Activated naive CD4-positive, alpha-beta T cell treated with Interleukin-2 at 50 U/mL for 16 hours (primary cell): ENCODE measurements at regions not wholly inside any gene's neighbourhood (a gene's known extent, or its start where the extent isn't known, plus 50 kb on each side); places are given as distances from the start of the nearest gene placed in this dataset.

Source experiments
- DNase-seq: peaks from one replicate; pipeline ENCODE4 v3.0.0-alpha.2; 2020

GRCh38 chr5:175235251-175235960, 208.6 kb downstream of the DRD1 start:
- DNase-seq = no peak

GRCh38 chr5:175230299-175230698, 213.7 kb downstream of the DRD1 start:
- DNase-seq = no peak

DNA sequence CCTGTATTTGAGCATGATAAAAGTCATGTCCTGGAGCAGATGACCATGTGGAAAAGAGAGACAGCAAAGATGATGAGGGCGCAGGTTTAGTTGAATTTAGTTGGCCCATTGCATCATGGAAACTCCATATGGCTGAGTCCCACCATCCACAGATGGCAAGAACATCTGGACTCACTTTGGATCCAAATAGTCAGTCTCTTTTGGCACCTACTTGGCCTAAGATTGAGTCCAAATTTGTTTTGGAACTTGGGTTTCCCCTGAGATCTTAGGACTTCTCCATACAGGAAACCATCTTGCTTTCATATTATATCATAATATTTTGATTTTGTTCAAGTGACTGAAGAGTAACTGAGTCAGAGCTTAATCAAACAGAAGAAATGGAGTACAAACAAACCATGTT, 217.5 kb downstream of the DRD1 start:
- DNase-seq = no peak

DNA sequence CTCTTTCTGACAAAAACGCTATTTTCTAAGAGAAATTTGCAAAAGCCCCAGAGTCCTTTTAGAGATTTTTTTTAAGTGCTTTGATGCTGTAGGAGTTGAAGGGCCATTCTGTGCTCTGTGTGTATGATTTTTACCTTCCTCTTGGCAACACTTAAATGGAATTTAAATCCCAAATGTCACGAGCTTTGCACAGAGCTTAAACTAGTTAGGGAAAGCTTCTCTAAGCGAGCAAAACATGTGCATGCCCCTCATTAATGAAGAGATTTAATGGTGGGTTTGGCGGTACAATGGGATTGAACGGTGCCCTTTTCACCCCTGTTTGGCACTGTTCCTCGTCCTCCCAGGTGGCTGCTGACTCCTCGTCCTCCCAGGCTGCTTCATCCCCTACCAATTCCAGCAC, 220.7 kb downstream of the DRD1 start:
- no peak for DNase-seq

DNA sequence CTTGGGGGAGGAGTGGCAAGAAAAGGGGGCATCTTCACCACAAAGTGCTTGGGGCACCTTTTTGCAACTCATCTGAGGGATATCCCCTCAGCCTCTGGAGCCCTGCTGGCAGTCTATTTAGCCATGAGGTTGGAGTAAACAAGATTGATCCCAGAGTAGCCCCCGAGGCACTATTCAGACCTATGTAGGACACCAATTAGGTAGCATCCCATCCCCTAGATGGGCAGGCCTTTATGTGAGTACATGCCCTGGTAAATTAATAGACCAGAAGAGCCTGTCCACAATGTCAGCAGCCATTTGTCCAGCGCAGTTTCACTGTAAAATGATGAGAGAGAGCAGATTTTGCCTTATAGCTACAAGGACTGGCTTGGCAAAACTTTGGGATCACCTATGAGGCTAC, 221.4 kb downstream of the DRD1 start:
- DNase-seq = no peak

GRCh38 chr5:175220549-175220948, 223.4 kb downstream of the DRD1 start:
- DNase-seq = no peak

DNA sequence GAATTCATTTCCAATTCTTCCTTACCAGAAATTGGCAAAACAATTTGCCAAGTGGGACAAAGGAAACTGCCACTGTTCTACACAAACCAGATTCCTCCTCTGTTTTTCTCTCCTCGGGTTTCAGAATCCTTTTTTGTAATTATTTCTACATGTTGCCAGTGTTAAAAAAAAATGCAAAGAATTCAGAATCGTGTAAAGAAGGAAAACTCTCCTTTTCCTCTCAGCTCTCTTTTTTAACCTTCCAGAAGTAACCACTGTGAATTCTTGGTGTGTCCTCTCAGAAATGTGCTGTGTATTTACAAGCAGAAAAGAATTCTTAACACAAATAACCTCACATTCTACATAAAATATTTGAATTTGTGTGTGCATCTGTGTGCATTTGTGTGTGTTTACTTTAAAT, 224.6 kb downstream of the DRD1 start:
- no peak for DNase-seq

DNA sequence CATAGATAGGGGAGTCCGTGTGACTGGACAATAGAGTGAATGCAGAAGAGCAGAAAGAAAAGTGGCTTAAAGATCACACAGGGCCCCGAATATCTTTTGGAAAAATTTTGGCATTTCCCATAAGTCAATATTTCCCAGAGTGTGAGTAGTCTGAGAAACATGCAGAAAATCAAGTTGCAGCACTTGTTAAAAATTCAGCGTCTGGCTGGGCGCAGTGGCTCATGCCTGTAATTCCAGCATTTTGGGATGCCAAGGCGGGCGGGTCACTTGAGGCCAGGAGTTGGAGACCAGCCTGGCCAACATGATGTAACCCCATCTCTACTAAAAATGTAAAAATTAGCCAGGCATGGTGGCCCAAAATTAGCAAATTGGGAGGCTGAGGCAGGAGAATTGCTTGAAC, 227.0 kb downstream of the DRD1 start:
- no peak for DNase-seq

- DNase-seq = no peak
Measured at GRCh38 chr5:175215906-175216305, 228.1 kb downstream of the DRD1 start.

DNA sequence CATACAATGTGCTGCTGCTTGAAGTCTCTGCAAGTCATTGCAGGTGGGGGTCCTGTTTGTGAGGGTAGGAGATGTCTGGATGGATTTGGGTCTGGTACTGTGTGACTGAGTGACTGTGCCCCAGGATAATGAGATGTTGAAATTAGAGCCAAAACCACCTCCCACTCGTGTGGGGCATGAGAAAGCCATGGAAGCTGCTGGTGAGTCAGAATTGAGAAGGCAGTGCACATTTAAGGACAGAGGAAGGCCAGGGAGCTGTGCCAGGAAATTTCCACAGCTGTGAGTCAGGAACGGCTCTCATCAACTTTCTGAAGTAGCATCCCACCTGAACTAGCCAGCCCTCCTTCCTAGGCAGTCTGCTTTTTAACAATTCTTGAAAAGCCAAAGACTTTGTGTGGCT, 229.8 kb downstream of the DRD1 start:
- DNase-seq = no peak

GRCh38 chr5:175211956-175212756, 231.8 kb downstream of the DRD1 start:
- DNase-seq = no peak

- DNase-seq = no peak
Measured at GRCh38 chr5:175207321-175208040, 236.5 kb downstream of the DRD1 start.

- no peak for DNase-seq
Measured at GRCh38 chr5:175206669-175207068, 237.3 kb downstream of the DRD1 start.

- DNase-seq = no peak
Measured at GRCh38 chr5:175202463-175203068, 241.4 kb downstream of the DRD1 start.

DNA sequence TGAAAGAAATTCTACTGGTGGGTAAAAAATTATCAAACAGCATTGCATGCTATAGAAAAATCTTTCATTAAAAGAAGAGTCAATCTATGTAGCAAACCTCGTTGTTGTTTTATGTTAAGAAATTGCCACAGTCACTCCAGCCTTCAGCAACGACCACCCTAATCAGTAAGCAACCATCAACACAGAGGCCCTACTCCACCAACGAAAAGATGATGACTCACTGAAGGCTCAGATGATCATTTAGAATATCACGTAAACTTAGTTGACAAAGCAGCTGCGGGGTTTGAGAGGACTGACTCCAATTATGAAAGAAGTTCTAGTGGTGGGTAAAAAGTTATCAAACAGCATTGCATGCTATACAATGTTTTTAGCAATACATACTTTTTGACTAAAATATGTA, 242.6 kb downstream of the DRD1 start:
- no peak for DNase-seq

DNA sequence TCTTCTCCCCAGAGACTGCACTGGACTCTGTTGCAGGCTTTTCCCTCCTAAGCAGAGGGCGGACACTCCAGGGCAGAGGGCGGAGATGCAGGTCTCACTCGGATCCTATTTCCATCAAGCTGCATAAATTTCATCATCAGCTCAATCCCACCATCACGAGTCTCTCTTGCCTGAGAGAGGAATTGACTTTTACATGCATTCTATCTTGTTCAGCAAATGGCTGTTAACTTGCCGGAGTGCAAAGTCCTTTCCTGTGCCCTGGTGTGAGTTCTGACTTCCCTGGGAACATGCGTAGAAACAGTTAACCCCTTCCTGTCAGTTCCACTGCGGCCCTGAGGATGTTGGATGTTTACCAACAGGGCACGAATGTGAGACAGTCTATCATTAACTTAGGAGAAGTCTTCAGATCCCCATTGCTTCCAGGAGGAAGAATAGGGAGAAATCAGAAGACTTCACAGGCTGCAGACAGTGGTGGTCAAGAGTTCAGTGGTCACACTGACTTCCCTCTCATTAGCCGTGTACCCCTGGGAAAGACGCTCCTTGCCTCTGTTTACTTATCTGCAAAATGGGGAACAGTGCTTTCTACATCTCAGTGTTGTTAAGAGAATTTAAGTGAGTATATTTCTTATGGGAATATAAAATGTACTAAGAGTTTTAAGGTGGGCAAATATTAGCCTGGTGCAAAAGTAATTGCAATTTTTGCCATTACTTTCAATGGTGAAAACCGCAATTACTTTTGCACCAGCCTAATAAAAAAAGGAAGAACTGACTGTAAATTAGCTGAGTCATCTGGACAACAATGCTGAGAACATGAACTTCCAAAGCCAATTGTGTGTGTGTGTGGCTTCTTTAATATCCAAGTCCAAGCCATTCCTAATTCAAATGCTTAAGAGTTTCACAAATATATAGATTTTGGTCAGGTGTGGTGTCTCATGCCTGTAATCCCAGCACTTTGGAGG, 248.0 kb downstream of the DRD1 start:
- no peak for DNase-seq

GRCh38 chr5:175181331-175181730, 262.7 kb downstream of the DRD1 start:
- DNase-seq = no peak

DNA sequence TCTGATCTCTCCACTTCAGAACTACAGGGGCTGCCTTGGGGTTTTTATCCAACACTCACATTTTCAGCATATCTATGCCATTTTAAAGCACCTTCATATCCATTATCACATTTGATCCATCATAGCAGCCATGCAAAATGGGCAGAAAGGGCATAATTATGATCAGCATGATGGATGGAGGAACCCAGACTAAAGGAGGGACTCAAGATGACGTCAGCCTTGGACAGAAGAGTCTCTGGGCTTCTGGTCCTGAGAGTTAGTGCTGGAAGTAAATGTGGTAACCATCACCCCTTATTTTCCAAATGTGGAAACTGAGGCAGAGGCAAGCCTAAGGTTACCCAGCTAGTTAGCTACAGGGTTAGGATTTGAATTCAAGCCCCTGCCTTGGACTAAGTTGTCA, 273.1 kb downstream of the DRD1 start:
- no peak for DNase-seq

DNA sequence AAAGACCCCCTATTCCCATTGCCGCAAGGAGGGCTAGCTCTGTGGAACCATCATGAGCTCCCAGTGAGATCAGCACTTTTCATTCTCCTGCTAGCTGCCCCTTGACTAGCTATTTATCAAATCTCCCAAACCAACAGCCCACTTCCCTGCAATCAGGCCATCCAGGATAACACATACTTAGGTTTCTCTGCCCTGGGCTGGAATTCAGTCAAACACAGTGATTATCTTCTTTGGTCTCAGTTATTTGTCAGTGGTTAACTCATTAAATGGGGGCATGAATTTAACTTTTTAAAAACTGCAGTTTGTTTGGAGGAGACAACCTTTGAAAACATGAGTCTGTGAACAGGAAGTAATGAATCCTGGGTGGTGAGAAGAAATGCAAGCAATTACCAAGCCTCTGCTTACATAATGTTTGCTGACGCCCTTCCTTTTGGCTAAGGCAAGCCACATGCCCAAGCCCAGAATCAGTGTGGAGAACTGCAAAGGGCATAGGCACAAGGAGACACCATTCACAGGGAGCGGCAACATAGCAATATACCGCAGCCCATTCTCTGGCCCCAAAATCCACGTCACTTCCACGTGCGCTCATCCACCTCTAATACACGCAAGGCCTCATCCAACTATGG, 275.0 kb downstream of the DRD1 start:
- no peak for DNase-seq

DNA sequence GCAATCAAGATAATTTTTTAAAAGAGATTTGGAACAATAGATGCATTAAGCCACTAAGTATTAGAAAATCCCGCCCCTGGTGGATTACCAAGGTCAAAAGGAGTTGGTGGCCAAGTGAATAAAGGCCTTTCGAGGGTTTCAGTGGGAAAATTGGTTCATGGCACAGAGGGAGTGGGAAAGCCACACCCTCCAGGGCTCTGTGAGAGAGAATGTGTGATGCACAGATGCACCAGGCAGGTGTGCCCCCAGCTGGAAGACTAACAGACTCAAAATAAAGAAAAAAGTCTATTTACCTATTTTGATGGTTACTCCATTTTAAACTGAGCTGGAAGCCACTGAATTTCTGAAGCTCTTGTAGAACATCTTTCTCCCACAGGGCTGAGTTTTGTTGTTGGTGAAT, 278.0 kb downstream of the DRD1 start:
- DNase-seq = no peak

DNA sequence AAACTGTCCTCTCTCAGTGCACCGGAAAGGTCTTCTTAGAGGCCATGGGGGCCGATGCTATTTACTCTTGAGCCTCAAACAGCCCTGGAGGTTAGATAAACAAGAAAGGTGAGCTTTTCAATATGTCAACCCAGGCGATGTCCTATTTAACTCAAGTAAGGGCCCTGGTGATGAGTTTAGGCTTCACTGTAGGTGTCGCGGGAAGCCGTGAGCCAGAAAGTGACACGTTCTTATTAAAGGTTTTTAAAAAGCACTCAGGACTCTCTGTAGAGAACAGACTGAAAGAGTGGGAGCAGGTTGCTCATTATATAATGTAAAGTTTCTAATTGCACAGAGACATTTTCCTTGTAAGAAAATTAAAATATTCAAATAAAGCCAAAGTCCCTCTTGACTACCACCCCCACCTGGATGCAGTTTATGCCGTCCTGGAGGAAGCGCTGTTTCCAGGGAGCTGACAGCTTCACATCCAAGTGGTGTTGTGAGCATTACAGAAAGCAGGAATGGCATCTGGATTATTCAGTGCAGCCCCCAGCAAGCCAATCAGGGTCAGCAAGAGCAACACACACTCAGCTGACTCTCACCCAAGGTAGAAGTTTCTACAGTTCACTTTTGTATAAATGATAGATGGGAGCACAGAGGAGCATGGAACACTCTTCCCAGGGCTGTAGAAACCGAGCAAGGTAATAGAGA, 280.3 kb downstream of the DRD1 start:
- DNase-seq = no peak
